Psoas muscle (tissue), 7 donors: ENCODE measurements at regions not wholly inside any gene's neighbourhood (a gene's known extent, or its start where the extent isn't known, plus 50 kb on each side); places are given as distances from the start of the nearest gene placed in this dataset.

ENCODE experiments used
- ATAC-seq, 4 donors: fragments of 200-7000 bp; cut with Tn5 transposase; one replicate each; pipeline ENCODE4 v1.9.1; 2020; ENCODE audit warnings: moderate library complexity in 3 of 4, mild to moderate bottlenecking in 2 of 4
- DNase-seq, 2 donors: peaks; one replicate each; pipeline ENCODE4 v3.0.0-alpha.2; 2020
- H3K27ac ChIP-seq: fragments of 200-600 bp; one replicate; pipeline ENCODE4 v1.8.0; 2022
- H3K27me3 ChIP-seq, 3 donors: fragments of 200-600 bp in 1 of 3; one replicate each; pipeline versions ENCODE4 v1.6.1 to v1.8.0; 2013 to 2022; ENCODE audit warnings: low read length in 2 of 3, mild to moderate bottlenecking in 2 of 3, moderate library complexity in 1 of 3; ENCODE audit not compliant: insufficient read depth in 3 of 3
- H3K36me3 ChIP-seq, 2 donors: fragments of 200-600 bp in 1 of 2; one replicate each; pipeline versions ENCODE4 v1.6.1 to v1.8.0; 2013 to 2022; ENCODE audit warnings: low read depth in 1 of 2, mild to moderate bottlenecking in 1 of 2, moderate library complexity in 1 of 2; ENCODE audit not compliant: insufficient read depth in 1 of 2
- H3K4me1 ChIP-seq: fragments of 200-600 bp; one replicate; pipeline ENCODE4 v1.8.0; 2022
- H3K4me3 ChIP-seq: fragments of 200-600 bp; one replicate; pipeline ENCODE4 v1.8.0; 2022; ENCODE audit warnings: mild to moderate bottlenecking
- H3K9me3 ChIP-seq: fragments of 200-600 bp; one replicate; pipeline ENCODE4 v1.8.0; 2022
- WGBS, 3 donors: extraction: QIAGEN DNeasy Blood & Tissue Kit; methylation state at CpG; one replicate each; pipeline versions ENCODE4 v1.1.6 to v1.1.7; 2013; 5-methylcytosine and 5-hydroxymethylcytosine counted together
- intact Hi-C, 2 donors: fragments of 100-400 bp; cut with DNase I; formaldehyde crosslinking; loops; one replicate each; pipeline versions ENCODE4 v1.11.0 to v1.14.2; 2022
- TF ChIP-seq, protein P1 (sequence below): fragments of 200-600 bp; IDR thresholded peaks from one replicate; pipeline ENCODE4 v1.8.0; 2022; ENCODE audit warnings: antibody characterized with exemption
- donor health status: healthy with polysubstance abuse.
- donor health status: DM: no; HTN: no; CAD: no; lungs with moderate emphysema.
- donor health status: Bipolar disorder and iron deficiency.
- donor health status: healthy.
- donor health status: DM: yes; HTN: yes; CAD: no.
- donor health status: DM: no; HTN: no; CAD: no.
- donor health status: DM: yes; HTN: yes; CAD: no.

DNA sequence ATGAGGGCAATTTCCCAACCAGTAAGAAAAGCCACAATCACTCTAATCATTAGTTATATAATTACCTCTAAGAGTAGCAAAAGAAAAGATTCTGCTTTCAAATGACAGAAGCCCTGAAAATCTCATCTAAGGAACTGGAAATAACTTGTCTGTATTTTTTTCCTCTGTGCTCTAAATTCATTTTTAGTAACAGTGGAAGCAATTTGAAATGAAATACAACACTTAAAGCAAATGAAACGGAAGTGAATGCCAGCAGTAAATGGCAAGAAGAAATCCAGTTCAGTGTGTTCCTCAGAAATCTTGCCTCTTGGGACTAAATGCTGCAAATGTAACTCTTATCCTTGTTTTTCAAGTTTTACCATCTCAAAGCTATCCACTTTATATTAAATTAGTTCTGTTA lies 294.9 kb downstream of the TAF11L14 start:
- no peak overlapping the region for H3K27ac ChIP-seq
- no peak for ATAC-seq

DNA sequence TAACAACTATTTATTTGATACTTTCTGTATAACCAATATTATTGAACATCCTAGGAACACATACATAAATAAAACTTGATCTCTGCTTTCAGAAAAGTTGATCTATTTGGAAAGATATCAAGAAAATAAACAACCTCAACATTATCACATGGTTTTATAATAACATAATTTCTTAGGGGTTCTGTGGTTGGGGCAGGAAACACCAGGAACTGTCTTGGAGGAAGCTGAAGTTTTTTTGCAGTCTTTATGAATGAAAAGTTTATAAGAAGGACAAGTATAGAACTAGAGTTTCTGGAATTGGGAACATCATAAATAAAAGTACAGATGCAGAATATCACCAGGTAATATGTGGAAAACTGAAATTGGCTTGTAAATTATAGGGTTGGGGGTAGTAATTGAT lies 296.1 kb downstream of the TAF11L14 start:
- no peak overlapping the region for H3K4me3 ChIP-seq
- H3K4me1 ChIP-seq: no peaks in the 10 kb centered on the region

More for the DNA sequence above, 294.9 kb downstream of the TAF11L14 start:
- intact Hi-C loops: no loop called here
- DNase-seq: no peak
- Histone ChIP-seq H3K27me3 (no peaks in the 10 kb centered on the region), H3K36me3 (no peaks in the 10 kb centered on the region), H3K9me3 (no peaks in the 10 kb centered on the region), H3K4me1 (no peaks in the 10 kb centered on the region), H3K4me3 (no peak overlapping the region)
- 0 to 10% (median 5%) methylated on average over 1 of the region's 1 CpG for WGBS, 3 donors
- TF ChIP-seq, protein P1, sequence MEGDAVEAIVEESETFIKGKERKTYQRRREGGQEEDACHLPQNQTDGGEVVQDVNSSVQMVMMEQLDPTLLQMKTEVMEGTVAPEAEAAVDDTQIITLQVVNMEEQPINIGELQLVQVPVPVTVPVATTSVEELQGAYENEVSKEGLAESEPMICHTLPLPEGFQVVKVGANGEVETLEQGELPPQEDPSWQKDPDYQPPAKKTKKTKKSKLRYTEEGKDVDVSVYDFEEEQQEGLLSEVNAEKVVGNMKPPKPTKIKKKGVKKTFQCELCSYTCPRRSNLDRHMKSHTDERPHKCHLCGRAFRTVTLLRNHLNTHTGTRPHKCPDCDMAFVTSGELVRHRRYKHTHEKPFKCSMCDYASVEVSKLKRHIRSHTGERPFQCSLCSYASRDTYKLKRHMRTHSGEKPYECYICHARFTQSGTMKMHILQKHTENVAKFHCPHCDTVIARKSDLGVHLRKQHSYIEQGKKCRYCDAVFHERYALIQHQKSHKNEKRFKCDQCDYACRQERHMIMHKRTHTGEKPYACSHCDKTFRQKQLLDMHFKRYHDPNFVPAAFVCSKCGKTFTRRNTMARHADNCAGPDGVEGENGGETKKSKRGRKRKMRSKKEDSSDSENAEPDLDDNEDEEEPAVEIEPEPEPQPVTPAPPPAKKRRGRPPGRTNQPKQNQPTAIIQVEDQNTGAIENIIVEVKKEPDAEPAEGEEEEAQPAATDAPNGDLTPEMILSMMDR: no peak

DNA sequence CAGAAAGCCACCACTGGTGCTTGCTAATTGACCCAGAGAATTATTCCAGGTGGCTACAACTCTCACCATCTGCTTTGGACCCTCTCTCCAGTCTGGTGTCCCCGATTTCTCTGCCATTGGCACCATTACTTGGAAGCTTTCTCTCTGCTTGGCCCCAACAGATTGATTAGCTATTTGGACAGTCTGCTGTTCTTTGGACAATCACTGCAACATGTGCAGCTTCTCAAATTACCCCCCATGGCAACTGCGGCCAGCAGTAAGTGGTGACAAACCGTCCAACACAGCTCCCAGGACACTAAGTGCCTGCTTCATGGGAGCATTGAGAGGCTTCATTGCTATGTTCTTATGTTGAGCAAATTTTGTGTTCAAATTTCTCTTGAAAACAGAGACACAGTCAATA lies 309.8 kb downstream of the TAF11L14 start:
- Histone ChIP-seq H3K36me3 (no peaks in the 10 kb centered on the region), H3K4me3 (no peak overlapping the region), H3K9me3 (peaks cover 6% of the 10 kb centered on the region), H3K27ac (no peak overlapping the region), H3K27me3 (no peaks in the 10 kb centered on the region), H3K4me1 (no peaks in the 10 kb centered on the region)
- no peak for ATAC-seq
- TF ChIP-seq, protein P1: no peak
- DNase-seq: no peak
- whole genome bisulfite sequencing, 3 donors: 23 to 25% (median 25%) methylated on average over 3 of the region's 3 CpGs
- intact Hi-C loops: no loop called here

More for the DNA sequence above, 296.1 kb downstream of the TAF11L14 start:
- DNase-seq (no peak), ATAC-seq (no peak)
- intact Hi-C loops: no loop called here
- TF ChIP-seq, protein P1: no peak
- Histone ChIP-seq H3K36me3 (no peaks in the 10 kb centered on the region), H3K9me3 (no peaks in the 10 kb centered on the region), H3K27me3 (no peaks in the 10 kb centered on the region), H3K27ac (no peak overlapping the region)

DNA sequence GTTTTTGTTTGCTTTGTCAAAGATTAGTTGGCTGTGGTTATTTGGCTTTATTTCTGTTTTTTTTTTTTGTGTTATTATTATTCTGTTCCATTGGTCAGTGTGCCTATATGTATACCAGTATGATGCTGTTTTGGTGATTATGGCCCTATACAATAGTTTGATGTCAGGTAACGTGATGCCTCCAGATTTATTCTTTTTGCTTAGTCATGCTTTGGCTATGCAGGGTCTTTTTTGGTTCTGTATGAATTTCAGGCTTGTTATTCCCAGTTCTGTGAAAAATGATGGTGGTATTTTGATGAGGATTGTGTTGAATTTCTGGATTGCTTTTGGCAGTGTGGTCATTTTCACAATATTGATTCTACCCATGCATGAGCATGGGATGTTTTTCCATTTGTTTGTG lies 312.8 kb downstream of the TAF11L14 start:
- intact Hi-C loops: no loop called here
- Histone ChIP-seq H3K9me3 (peaks cover 3% of the 10 kb centered on the region), H3K27ac (no peak overlapping the region), H3K36me3 (no peaks in the 10 kb centered on the region), H3K27me3 (no peaks in the 10 kb centered on the region), H3K4me3 (no peak overlapping the region), H3K4me1 (no peaks in the 10 kb centered on the region)
- DNase-seq (no peak), ATAC-seq (no peak)
- 45 to 55% (median 51%) methylated on average over 1 of the region's 1 CpG for WGBS, 3 donors
- TF ChIP-seq, protein P1: no peak

DNA sequence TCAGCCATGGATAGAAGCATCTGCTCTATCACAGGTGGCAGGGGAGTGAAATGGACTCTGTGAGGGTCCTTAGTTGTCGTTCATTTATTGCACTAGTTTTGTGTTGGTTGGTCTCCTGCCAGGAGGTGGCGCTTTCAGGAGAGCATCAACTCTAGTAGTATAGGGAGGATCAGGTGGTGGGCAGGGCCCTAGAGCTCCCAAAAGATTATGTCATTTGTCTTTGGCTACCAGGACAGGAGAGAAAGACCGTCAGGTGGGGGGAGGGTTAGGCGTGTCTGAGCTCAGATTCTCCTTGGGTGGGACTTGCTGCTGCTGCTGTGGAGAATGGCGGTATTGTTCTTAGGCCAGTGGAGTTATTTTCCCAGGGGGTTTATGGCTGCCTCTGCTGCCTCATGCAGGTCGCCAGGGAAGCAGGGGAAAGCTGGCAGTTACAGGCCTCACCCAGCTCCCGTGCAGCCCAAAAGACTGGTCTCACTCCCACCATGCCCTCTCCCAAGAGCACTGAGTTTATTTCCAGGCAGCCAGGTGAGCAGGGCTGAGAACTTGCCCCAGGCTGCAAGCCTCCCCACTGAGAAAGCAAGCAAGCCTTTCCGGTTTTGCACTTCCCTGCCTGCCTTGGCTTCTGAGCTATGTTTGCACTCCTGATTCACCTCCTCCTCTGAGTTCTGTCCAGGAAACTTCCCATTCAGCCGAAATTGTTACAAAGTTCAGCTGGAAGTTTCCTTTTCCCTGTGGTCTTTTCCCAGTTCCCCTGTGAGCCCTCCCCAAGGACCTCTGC lies 317.3 kb downstream of the TAF11L14 start:
- WGBS, 3 donors: 78 to 82% (median 79%) methylated on average over 9 of the region's 9 CpGs
- TF ChIP-seq, protein P1: no peak
- H3K9me3 ChIP-seq: peaks cover 3% of the 10 kb centered on the region

More for the DNA sequence above, 317.3 kb downstream of the TAF11L14 start:
- H3K27ac ChIP-seq: no peak overlapping the region
- intact Hi-C loops: no loop called here
- no peaks in the 10 kb centered on the region for H3K27me3 ChIP-seq
- DNase-seq (no peak), ATAC-seq (no peak)
- H3K4me1 ChIP-seq: no peaks in the 10 kb centered on the region
- no peak overlapping the region for H3K4me3 ChIP-seq
- no peaks in the 10 kb centered on the region for H3K36me3 ChIP-seq
